ENCODE measurements at regions not wholly inside any gene's neighbourhood (a gene's known extent, or its start where the extent isn't known, plus 50 kb on each side); places are given as distances from the start of the nearest gene placed in this dataset.

DNA sequence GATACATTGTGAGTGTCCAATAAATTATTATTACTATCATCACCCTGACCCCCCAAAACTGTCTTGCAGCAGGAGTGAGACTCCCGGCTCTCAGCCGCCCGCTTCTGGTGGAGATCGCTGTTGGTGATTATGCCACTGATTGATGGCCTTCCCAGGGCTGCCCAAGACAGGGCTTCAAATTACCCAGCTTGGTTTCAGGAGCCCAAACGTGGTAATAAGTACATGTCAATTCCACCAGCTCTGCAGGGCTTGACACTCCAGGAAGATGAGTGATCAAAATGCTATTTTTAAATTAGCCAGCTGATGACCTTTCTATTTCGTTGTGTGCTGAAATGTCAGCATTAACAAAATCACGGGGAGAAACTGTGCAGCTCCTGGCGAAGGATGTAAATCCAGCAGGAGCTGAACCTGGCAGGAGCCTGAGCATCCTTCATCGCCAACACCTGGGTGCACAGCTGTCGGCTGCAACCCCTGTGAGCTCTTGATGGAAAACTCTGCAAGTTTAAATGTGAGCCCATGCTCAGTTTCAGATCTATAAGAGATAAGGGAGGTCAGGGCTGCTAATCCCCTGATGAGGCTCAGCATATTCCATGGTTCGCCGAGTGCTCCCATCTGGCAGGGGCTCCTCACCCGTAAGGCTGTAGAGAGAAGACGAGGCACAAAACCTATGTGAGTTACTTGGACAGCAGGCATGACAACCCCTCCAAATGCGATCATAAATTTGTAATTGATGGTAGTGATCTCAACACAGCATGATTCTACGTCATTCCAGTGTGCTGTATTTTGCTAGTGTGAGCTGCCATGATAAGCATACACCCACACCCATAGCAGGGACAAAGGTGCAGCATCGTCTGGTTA lies 446.3 kb downstream of the TCERG1L start:
- no peak for DNase-seq (ENCODE audit: low spot score)
- in situ Hi-C loops (cut with MboI; ENCODE audit: low pct_unique_long_range_greater_than_20kb, low sequenced_read_pairs, unreplicated experiment), result no loop called here
- TF ChIP-seq, protein P1, sequence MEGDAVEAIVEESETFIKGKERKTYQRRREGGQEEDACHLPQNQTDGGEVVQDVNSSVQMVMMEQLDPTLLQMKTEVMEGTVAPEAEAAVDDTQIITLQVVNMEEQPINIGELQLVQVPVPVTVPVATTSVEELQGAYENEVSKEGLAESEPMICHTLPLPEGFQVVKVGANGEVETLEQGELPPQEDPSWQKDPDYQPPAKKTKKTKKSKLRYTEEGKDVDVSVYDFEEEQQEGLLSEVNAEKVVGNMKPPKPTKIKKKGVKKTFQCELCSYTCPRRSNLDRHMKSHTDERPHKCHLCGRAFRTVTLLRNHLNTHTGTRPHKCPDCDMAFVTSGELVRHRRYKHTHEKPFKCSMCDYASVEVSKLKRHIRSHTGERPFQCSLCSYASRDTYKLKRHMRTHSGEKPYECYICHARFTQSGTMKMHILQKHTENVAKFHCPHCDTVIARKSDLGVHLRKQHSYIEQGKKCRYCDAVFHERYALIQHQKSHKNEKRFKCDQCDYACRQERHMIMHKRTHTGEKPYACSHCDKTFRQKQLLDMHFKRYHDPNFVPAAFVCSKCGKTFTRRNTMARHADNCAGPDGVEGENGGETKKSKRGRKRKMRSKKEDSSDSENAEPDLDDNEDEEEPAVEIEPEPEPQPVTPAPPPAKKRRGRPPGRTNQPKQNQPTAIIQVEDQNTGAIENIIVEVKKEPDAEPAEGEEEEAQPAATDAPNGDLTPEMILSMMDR (IDR thresholded peaks at IDR 0.05; ENCODE audit: extremely low read depth, insufficient read depth, missing control alignments), result no peak

DNA sequence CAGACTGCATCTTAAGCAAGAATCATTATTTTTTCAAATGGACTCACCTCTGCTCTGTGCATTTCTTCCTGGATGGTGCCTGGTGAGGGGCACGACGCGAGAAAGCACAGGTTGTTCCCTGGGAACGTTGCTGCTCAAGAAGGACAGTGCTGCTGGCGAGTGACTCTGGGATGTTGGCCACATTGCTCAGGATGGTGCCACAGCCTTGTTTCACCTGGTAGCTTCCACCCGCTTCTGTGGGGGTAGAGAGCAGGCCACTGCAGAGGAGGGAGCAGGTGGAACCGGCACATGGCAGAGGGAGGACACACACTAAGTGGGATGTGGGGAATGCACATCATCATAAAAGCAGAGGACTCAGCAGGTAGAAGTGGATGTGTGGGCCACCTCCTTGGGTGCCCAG lies 444.7 kb downstream of the TCERG1L start:
- in situ Hi-C loops (cut with MboI; ENCODE audit: low pct_unique_long_range_greater_than_20kb, low sequenced_read_pairs, unreplicated experiment), result no loop called here
- no peak for DNase-seq (ENCODE audit: low spot score)
- TF ChIP-seq, protein P1 (IDR thresholded peaks at IDR 0.05; ENCODE audit: extremely low read depth, insufficient read depth, missing control alignments), result no peak

DNA sequence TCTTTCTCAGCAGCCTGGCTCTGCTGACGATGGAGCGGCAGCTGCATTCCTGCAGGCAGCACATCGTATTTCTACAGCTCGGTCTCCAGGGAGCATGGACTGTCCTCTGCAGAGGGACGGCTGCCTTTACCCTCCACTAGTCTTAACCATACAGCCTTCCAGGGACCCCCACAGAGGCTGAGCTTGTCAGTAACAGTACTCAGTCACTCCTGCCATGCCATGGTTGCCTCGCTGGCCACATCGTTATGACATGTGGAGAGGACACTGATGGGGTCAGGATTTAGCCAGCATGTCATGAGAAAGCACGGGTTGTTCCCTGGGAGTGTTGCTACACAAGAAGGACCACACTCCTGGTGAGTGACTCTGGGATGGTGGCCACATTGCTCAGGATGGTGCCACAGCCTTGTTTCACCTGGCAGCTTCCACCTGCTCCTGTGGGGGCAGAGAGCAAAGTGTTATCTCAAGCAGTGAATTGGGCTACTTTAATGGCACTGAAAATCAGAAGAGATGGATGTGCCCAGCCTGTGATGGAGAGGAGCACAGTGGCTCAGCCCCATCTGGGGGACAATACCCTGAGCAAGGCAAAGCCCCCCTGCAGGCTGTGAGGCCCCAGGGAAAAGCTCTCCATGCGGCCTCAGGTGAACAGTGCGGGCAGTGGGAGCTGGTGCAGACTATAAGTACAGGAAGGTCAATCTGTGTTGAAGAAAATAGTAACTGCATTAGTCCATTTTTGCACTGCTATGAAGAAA lies 443.9 kb downstream of the TCERG1L start:
- no peak for DNase-seq (ENCODE audit: low spot score)
- in situ Hi-C loops (cut with MboI; ENCODE audit: low pct_unique_long_range_greater_than_20kb, low sequenced_read_pairs, unreplicated experiment), result no loop called here
- TF ChIP-seq, protein P1 (IDR thresholded peaks at IDR 0.05; ENCODE audit: extremely low read depth, insufficient read depth, missing control alignments), result no peak

DNA sequence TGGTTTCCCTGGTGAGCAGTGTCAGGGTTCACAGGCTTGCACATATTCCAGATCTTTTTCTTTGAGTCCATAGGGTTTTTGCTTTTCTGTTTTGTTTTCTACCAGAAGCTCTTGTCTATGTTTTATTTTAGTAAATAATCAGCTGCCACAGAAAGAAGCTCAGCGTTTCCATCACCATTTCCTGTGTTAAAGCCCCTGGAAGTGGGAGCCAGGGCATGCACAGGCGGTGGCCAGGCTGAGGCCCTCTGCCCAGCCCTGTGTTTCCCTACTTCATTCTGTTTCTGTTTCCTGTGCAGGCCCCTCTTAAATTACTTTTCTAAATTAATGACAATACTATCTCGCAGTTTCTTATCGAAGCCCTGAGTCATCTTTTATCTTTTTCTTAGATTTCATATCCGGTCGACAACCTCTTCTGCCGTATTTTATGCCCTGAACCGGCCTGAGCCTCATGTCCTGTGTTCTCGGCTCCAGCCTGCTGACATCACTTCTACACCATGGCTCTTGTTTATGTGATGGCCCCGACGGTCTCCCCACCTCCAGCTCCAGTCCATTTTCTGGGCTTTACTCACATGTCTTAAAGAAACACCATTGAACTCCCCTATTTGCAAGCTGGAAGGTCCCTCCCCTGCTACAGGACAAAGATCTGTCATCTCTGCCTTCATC lies 442.2 kb downstream of the TCERG1L start:
- no peak for DNase-seq (ENCODE audit: low spot score)
- TF ChIP-seq, protein P1 (IDR thresholded peaks at IDR 0.05; ENCODE audit: extremely low read depth, insufficient read depth, missing control alignments), result no peak
- in situ Hi-C loops (cut with MboI; ENCODE audit: low pct_unique_long_range_greater_than_20kb, low sequenced_read_pairs, unreplicated experiment), result no loop called here

DNA sequence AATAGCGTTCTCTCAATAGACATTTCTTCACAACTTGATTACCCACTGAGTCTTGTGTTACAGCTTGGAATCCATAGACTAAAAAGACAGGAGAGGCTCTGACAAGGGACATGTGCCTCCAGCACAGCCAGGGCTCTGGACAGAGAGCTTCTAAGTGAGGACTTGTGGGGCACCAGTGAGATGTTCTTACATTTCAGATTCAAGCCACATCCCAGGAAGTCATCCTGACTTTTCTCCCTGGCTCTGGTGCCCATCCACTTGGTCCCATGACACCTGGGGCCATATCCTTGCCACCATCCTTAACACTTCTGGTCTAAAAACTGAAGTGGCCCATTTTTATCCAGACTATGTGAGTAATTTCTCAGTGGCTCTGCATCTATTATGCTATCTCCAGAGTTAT lies 440.1 kb downstream of the TCERG1L start:
- in situ Hi-C loops (cut with MboI; ENCODE audit: low pct_unique_long_range_greater_than_20kb, low sequenced_read_pairs, unreplicated experiment), result no loop called here
- no peak for DNase-seq (ENCODE audit: low spot score)
- TF ChIP-seq, protein P1 (IDR thresholded peaks at IDR 0.05; ENCODE audit: extremely low read depth, insufficient read depth, missing control alignments), result no peak

DNA sequence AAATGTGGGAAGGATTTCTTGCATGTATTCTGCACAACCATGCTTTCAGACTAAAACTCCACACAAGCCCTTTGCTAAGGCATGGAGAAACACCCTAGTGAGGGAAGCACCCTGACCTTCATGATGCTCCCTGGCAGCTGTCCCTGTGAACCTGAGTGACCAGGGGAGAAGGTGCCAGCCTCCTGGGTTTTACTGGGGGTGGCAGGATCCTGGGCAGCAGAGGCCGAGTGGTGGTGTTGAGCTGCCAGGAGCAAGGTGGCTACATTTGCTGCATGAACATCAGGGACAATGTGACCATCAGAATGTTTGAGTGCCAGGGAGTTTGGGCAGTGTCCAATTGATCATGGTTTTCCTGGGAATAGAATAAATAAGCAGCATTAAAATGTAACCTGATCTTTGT lies 437.9 kb downstream of the TCERG1L start:
- in situ Hi-C loops (cut with MboI; ENCODE audit: low pct_unique_long_range_greater_than_20kb, low sequenced_read_pairs, unreplicated experiment), result no loop called here
- TF ChIP-seq, protein P1 (IDR thresholded peaks at IDR 0.05; ENCODE audit: extremely low read depth, insufficient read depth, missing control alignments), result no peak
- DNase-seq (ENCODE audit: low spot score), result no peak
